ENCODE measurements at regions not wholly inside any gene's neighbourhood (a gene's known extent, or its start where the extent isn't known, plus 50 kb on each side); places are given as distances from the start of the nearest gene placed in this dataset.
"Not testable (repeated sequence)": the region's sequence is repeated elsewhere in the genome, so short reads cannot be mapped to it uniquely, and the experiment has no call there.

GRCh38 chr18:56316727-56317126, 321.7 kb downstream of the TXNL1 start:
- no peak for DNase-seq

- DNase-seq: no peak
Observed at GRCh38 chr18:56315363-56315762, 323.0 kb downstream of the TXNL1 start.

- DNase-seq: no peak
Observed at GRCh38 chr18:56314396-56314795, 324.0 kb downstream of the TXNL1 start.

DNA sequence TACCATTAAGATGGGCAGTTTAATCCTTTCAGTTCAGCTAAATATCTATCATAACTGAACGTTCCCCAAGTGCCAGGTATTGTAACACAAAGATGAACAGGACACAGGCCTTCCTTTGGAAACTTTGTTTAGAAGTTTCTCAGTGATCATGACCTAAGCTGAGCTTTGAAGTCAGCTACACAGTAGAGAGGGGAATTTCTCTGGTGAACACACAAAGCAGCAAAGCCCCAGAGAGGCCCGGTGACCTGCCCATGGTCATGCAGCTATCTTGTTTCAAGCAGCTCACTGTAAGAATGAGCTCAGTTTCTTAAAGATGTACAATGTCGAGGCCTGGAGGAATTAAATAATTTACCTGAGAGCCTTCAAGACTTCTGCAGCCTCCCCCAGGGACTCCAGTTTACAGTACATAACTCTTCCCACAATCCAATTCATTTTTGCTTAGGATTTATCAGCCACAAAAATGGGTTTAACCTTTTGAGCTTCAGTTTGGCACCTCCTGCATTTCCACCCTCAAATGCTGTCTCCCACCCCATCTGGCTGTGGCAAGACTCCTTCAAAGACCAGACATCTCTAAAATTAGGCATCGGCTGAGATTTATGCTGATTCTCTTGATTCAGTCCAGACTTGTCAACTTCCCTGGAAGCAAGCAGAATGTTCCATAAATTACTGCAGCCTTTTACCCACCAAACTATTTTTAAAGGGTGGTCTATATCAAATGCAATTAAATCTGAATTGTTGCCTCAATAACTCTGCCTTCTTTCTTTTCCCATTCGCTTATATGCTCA, 325.6 kb downstream of the TXNL1 start:
- DNase-seq: peak; percentile 27

DNA sequence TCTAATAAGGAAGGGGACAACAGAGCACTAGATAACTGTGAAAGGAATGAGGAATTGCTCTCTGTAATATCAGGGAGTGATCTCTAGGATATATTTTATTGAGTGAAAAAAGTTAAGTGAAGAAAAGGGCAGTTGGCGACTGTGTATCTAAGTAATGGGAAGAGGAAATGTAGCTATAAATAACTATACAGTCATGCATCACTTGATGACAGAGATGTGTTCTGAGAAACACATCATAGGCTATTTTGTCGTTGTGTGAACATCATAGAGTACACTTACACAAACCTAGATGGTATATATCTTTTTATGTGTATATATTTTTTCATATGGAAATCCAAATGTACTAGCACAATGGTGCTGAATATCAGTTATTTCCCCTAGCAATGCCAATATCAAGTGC, 329.3 kb downstream of the TXNL1 start:
- DNase-seq: no peak

DNA sequence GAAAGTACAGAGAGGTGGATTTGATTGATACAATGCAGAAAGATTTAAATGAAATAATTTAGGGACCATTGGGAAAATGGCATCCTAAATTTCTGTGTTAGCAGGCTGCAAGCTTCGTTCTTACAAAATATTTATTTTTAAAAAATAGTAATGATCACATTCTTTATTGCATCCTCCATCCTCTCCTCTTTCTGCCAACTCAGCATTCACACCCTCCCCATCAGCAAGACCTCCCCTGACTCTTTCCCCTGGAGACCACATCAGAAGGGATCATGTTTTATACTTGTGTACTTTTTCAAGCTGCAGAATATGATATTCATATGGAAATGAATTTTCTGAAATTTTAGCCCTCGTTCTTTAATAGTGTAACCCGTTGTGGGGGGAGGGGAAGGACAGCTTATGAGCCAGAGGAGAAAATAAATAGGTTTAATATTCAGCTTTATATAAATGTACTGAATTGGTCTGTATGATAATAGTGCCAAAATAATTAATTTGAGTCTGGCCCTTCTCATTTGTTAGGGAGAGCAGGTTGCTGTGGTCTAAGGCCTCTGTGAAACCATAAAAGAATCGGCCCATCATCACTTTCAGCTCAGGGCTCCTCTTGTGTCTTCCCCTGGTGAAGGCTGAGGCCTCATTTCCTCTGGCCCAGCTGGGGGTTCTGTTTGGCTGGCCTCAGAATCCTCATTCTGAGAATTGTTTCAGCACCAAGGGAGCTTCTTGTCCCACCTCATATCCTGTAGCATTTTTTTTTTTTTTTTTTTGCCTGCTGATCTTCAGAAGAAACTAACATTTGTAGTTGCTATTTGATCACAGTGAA, 330.8 kb downstream of the TXNL1 start:
- no peak for DNase-seq

DNA sequence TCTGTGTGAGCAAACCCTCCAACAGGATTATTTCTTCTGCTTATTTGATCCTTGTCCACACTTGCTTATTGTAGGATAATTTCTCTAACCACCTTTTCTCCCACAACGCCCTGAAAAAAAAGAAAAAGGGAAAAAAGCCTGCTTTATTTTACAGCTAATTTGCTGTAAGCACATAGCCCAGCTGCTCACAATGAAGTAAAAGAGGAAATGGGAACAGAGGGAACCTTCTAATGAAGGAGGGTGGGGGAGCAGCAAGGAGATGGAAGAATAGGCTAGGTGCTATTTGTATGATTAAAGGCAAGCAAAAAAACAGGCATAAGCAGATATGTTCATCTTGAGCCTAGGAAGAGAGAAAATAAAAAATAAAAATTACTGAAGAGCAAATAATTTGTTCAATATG, 331.6 kb downstream of the TXNL1 start:
- no peak for DNase-seq

DNA sequence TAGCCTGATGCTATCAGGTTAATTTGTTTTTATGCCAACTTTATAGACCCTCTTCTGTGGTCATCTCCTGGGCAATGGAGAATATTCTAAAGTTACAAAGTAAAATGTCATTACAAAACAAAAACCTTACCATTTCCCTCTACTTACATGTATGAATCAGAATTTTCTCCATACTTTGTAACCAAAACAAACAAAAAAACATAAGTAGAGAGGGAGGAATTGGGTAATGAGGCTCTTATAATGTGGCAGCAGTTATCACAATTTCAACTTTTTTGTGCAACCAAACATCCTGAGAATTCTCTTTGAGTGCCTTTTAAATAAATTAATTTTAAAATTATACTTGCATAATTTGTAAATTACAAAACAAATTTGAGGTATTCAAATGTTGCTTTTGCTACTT, 332.8 kb downstream of the TXNL1 start:
- no peak for DNase-seq

- DNase-seq: no peak
Observed at GRCh38 chr18:56302156-56302555, 336.2 kb downstream of the TXNL1 start.

- no peak for DNase-seq
Observed at GRCh38 chr18:56299740-56300139, 338.7 kb downstream of the TXNL1 start.

DNA sequence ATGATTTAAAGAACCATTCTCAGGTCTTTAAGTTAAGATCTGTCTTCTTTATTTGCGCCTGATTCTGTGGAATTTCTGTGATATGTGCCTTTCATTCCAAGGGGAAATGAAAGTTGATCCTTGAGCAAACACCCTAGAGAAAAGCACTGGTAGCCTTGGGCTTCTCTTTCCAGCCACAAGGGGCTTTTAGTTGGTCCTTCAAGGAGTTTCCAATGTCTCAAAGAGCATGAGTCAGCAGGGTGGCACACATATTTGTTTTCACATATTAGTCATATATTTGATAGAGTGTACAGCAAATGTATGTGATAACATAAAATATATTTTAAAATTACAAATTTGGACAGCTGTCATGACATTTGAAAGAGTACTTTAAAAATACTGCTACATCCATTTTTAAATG, 339.5 kb downstream of the TXNL1 start:
- DNase-seq: no peak

GRCh38 chr18:56296381-56296780, 342.0 kb downstream of the TXNL1 start:
- no peak for DNase-seq

DNA sequence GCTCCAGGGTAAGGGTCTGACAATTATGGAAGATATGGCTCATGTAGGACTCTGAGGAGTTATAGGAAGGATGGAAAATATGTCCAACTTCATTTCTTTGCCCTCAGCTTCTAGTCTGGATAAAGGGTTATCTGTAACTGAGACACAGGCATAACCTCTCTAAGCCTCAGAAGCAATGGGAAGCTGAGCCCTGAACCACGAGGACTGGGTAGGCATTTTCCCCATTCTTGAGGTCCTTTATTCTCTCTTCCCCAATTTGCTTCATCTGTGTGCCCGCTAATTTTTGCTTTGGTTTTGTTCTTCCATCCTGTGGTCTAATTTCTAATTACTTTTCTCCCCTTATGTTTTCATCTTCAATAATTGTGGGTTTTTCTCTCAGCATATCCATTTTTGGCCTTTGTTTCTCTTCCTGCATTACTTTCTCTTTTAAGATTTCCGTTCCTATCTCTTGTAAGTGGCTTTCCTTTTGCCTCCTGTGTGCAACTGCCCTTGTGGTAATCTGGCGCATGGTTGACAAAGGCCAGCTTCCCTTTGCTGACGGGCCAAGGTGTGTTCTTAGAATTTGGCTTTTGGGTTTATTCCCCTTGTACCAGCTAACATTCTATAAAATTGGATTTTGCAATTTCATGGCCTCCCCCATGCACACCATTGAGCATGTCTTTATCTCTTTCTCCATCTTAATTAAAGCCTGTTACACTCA, 343.8 kb downstream of the TXNL1 start:
- DNase-seq: no peak

DNA sequence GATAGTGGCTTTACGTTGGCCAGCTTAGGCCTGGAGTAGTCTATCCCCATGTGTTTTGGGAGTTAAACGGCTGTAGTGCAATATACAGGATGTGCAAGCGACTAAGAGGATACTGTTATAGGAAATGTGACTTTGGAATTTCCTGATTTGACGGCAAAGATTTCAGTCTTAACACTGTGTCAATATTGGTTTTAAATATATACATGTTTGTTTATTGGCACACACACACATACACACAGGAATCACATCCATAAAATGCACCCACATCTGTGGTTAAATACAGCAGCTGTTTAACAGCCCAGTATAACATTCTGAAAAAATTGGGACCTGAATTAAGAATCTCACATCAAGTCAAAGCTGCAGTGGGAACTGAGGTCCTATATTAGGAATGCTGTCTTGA, 347.1 kb downstream of the TXNL1 start:
- peak; percentile 73 for DNase-seq

- DNase-seq: no peak
Observed at GRCh38 chr18:56289381-56289780, 349.0 kb downstream of the TXNL1 start.

DNA sequence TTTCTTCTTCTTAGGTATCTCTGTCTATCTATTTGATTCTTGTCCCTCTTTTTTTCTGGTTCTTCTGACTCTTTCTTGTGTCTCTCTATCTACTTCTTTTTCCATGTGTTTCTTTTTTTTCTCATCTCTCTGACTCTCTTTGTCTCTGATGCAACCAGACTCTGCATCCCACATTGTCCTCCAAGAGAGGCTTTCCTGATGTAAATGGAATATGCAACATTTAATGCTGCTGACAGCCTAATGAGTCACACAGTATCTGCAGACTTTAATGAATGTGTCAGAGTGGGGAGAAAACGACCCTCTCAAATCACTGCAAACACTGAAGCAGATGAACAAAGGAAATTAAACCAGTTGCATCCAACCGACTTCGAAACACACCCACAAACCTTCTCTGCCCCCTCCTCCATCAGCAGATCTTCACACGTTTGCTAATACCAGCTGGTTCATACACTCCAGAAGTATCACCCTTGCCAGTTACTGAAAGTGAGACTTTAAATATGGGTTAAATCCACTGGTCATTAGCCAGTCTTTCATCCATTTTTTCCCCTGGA, 351.5 kb downstream of the TXNL1 start:
- DNase-seq: peak; percentile 27

DNA sequence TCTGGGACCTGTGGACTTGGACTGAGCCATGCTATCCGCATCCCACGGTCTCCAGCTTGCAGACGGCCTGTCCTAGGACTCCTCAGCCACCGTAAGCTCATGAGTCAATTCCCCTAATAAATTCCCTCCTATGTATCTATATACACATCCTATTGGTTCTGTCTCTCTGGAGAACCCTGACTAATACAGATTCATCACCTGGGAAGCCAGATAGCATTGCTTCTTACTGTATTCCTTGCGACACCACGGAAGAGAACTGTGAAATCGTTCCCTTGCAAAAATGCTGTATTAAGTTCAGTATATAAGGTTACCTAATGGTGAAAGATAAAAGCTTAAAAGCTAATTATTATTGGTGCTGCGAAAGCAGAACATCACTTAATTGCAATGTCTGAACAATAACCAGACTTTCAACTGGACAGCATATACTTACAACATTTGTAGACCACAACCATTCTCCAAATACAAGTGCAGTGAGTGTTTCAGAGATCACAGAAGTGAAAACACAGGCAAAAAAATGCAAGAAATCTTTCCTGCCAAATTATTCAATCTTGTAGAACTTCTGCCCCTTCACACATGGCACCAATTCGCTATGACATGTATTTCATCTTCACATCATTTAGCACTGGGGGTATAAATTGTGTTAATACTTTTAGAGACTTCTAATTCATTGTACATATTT, 352.9 kb downstream of the TXNL1 start:
- DNase-seq: no peak

GRCh38 chr18:56284319-56284718, 354.1 kb downstream of the TXNL1 start:
- DNase-seq: no peak

DNA sequence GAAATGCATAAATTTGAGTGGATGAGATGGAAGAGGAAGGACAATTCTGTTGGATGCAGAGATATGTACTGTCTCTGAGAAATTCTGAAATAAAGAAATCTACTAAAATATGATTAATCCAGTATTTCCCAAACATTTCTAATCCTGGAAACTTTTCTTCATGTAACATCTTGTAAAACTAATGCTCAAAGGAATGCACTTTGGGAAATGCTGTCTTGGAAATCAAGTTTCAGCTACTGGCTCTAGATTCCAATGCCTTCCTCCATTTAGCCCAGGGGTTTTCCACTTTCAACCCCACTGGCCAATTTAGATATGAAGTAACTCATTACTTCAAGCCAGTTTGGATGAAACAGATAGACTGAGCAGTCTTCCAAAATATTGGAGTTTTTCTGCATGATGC, 355.1 kb downstream of the TXNL1 start:
- no peak for DNase-seq

DNA sequence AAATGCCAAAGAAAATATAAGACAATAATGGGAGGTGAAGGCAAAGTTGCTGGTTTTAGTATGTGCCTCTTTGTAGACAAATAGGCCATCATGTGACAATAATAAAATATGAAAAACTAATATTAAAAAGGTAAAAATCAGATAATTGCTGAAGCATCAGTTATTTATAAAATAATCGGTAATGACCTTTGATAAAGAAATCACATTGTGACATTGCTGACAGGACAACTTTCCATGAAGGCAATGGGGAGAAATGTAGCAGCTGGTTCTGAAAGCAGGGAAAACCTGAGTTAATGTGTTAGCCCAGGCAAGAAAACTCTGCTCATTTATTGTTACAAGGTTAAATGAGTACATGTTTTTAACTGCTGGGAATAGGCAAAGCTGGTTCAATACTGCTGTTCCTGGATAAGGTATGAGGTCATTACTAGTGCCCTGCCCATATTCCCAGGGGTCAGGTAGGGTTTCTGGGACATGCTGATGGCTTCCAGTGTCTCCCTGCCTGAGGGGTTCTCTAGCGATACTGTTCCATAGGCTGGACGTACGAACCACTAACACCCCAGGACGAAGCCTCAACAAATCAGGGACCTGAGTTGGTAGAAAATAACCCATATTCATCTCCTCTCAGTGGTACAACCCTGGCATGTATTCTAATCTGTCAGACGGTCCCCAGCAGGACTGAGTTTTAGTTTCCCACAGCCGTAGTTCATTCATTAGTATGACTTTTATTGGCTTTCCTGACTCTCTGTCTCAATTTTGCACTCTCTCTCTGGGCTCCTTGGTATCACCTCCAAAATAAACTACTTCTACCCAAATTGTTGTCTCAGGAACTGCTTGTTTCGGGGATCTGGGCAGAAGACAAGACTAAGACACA, 355.9 kb downstream of the TXNL1 start:
- DNase-seq: no peak

DNA sequence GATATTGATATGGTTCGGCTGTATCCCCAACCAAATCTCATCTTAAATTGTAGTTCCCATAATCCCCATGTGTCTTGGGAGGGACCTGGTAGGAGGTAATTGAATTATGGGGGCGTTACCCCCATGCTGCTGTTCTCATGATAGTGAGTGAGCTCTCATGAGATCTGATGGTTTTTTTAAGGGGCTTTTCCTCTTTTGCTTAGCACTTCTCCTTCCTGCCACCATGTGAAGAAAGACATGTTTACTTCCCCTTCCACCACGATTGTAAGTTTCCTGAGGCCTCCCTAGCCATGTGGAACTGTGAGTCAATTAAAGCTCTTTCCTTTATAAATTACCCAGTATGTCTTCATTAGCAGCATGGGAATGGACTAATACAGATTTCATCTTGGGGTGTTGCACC, 358.6 kb downstream of the TXNL1 start:
- not testable (repeated sequence) for DNase-seq
